ENCODE measurements at regions not wholly inside any gene's neighbourhood (a gene's known extent, or its start where the extent isn't known, plus 50 kb on each side); places are given as distances from the start of the nearest gene placed in this dataset.

DNA sequence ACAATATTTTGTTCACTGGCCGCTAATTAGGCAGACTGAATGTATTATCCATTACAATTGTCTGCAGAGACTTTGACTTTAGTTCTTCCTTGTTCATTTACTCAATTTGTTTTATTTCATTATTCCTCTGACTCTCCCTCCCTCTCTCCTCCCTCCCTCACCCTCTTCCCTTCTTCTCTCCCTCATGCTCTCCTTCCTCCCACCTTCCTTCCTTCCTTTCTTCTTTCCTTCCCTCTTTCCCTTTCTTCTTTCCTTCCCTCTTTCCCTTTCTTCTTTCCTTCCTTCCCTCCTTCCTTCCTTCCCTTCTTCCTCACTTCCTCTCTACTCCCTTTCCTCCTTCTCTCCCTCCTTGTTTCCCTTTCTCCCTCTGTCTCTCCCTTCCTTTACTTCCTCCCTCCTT, 1591.0 kb upstream of the SLC10A2 start:
- DNase-seq, result no peak
- H3K27me3 ChIP-seq, result no peaks in the 10 kb centered on the region
- H3K4me1 ChIP-seq, result no peaks in the 10 kb centered on the region
- no peak overlapping the region for H3K4me3 ChIP-seq
- no peak overlapping the region for H3K27ac ChIP-seq
- no peaks in the 10 kb centered on the region for H3K36me3 ChIP-seq
- no peak for TF ChIP-seq POLR2A (IDR thresholded peaks at IDR 0.05)
- TF ChIP-seq CTCF (IDR thresholded peaks at IDR 0.05), result no peak
- no peaks in the 10 kb centered on the region for H3K9me3 ChIP-seq
- intact Hi-C loops (cut with DNase I; ENCODE audit: low total_unique reads), result no loop called here

DNA sequence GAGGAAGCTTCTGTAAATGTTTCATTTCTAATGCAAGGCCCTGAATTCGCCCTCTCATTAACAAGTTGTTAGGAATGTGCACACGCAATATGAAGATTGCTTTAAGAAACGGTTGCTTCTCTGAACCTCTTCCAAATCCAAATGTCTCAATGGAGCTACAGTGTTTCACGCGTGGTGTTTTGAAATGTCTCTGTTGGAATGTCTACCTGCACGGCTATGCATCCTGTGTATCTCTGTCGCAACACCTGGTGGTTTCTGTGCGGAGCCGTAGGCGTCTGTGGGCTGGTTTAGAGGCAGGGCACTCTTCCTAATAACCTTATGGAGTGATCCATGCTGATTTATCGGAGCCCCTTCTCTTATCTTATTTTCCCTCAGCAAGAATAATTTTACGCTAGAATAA, 1584.2 kb upstream of the SLC10A2 start:
- intact Hi-C loops (cut with DNase I; ENCODE audit: low total_unique reads), result no loop called here
- Histone ChIP-seq H3K9me3 (no peaks in the 10 kb centered on the region), H3K27me3 (no peaks in the 10 kb centered on the region), H3K4me3 (no peak overlapping the region), H3K4me1 (no peaks in the 10 kb centered on the region), H3K27ac (no peak overlapping the region), H3K36me3 (no peaks in the 10 kb centered on the region)
- DNase-seq, result no peak
- TF ChIP-seq POLR2A (IDR thresholded peaks at IDR 0.05) (no peak), CTCF (IDR thresholded peaks at IDR 0.05) (no peak)

- Histone ChIP-seq H3K9me3 (no peaks in the 10 kb centered on the region), H3K4me1 (no peaks in the 10 kb centered on the region), H3K4me3 (no peak overlapping the region), H3K27me3 (no peaks in the 10 kb centered on the region), H3K27ac (no peak overlapping the region), H3K36me3 (no peaks in the 10 kb centered on the region)
- DNase-seq, result no peak
- intact Hi-C loops (cut with DNase I; ENCODE audit: low total_unique reads), result no loop called here
- TF ChIP-seq CTCF (IDR thresholded peaks at IDR 0.05) (no peak), POLR2A (IDR thresholded peaks at IDR 0.05) (no peak)
Measured at GRCh38 chr13:104648291-104648690, 1582.1 kb upstream of the SLC10A2 start.

DNA sequence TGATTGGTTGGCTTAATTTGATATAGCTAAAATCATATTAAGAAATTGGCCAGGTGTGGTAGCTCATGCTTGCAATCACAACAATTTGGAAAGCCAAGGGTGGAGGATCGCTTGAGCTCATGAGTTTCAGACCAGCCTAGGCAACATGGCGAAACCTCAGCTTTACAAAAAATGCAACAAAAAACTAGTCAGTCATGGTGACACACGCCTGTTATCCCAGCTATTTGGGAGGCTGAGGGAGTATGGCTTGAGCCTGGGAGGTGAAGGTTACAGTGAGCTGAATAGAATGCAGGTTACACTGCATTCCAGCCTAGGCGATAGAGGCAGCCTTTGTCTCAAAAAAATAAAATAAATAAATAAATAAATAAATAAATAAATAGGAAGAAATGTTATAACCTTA, 1579.6 kb upstream of the SLC10A2 start:
- DNase-seq, result no peak
- no peaks in the 10 kb centered on the region for H3K9me3 ChIP-seq
- no peak overlapping the region for H3K27ac ChIP-seq
- no peaks in the 10 kb centered on the region for H3K4me1 ChIP-seq
- no peak overlapping the region for H3K4me3 ChIP-seq
- H3K36me3 ChIP-seq, result no peaks in the 10 kb centered on the region
- TF ChIP-seq POLR2A (IDR thresholded peaks at IDR 0.05) (no peak), CTCF (IDR thresholded peaks at IDR 0.05) (no peak)
- intact Hi-C loops (cut with DNase I; ENCODE audit: low total_unique reads), result no loop called here
- no peaks in the 10 kb centered on the region for H3K27me3 ChIP-seq

GRCh38 chr13:104641309-104641708, 1575.1 kb upstream of the SLC10A2 start:
- Histone ChIP-seq H3K27me3 (no peaks in the 10 kb centered on the region), H3K27ac (no peak overlapping the region), H3K36me3 (no peaks in the 10 kb centered on the region), H3K4me3 (no peak overlapping the region), H3K9me3 (no peaks in the 10 kb centered on the region), H3K4me1 (no peaks in the 10 kb centered on the region)
- no peak for TF ChIP-seq POLR2A (IDR thresholded peaks at IDR 0.05)
- TF ChIP-seq CTCF (IDR thresholded peaks at IDR 0.05), result no peak
- intact Hi-C loops (cut with DNase I; ENCODE audit: low total_unique reads), result no loop called here
- no peak for DNase-seq
